ENCODE measurements at regions not wholly inside any gene's neighbourhood (a gene's known extent, or its start where the extent isn't known, plus 50 kb on each side); places are given as distances from the start of the nearest gene placed in this dataset.
A peak's percentile ranks its signal among the peaks of the same experiment; 100 is the strongest.

- H3K27me3 Mint-ChIP-seq (ENCODE audit: low read depth) = no peaks in the 10 kb centered on the region
- no peak overlapping the region for H3K27ac Mint-ChIP-seq (ENCODE audit: unreplicated experiment)
- H3K36me3 Mint-ChIP-seq (ENCODE audit: low read depth) = no peaks in the 10 kb centered on the region
- no peak overlapping the region for H3K4me3 Mint-ChIP-seq (ENCODE audit: unreplicated experiment)
- no peaks in the 10 kb centered on the region for H3K9me3 Mint-ChIP-seq (ENCODE audit: low read depth)
- DNase-seq (ENCODE audit: low spot score) = no peak
- no peak for TF ChIP-seq CTCF (IDR thresholded peaks at IDR 0.05)
- peaks cover 11% of the 10 kb centered on the region for H3K4me1 Mint-ChIP-seq (ENCODE audit: low read depth)
Observed at GRCh38 chr2:46837112-46837454, 78.5 kb downstream of the MCFD2 start.

- no peaks in the 10 kb centered on the region for H3K27me3 Mint-ChIP-seq (ENCODE audit: low read depth)
- peaks cover 14% of the 10 kb centered on the region for H3K4me1 Mint-ChIP-seq (ENCODE audit: low read depth)
- H3K4me3 Mint-ChIP-seq (ENCODE audit: unreplicated experiment) = no peak overlapping the region
- no peaks in the 10 kb centered on the region for H3K36me3 Mint-ChIP-seq (ENCODE audit: low read depth)
- DNase-seq (ENCODE audit: low spot score) = no peak
- no peaks in the 10 kb centered on the region for H3K9me3 Mint-ChIP-seq (ENCODE audit: low read depth)
- H3K27ac Mint-ChIP-seq (ENCODE audit: unreplicated experiment) = no peak overlapping the region
- TF ChIP-seq CTCF (IDR thresholded peaks at IDR 0.05) = no peak
Observed at GRCh38 chr2:46836295-46837111, 79.1 kb downstream of the MCFD2 start.

DNA sequence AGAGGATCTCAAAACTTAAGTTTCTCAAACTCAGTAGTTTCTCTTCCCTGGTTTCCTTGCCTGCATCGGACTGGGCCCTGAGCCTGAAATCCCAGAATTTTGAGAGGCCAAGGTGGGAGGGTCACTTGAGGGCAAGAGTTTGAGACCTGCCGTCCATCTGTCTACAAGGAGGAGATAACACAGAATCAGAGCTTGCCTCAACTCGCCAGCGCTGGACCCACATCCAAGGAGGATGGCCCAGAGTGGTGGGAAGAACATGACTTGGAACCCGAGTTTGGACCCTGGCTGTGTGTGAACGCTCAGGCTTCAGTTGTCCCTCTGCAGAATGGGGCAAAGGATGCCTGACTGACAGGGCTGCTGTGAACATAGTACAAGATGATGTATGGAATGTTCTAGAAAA is 80.1 kb downstream of the MCFD2 start:
- H3K4me3 Mint-ChIP-seq (ENCODE audit: unreplicated experiment) = no peak overlapping the region
- no peak overlapping the region for H3K27ac Mint-ChIP-seq (ENCODE audit: unreplicated experiment)
- no peaks in the 10 kb centered on the region for H3K27me3 Mint-ChIP-seq (ENCODE audit: low read depth)
- H3K4me1 Mint-ChIP-seq (ENCODE audit: low read depth) = peaks cover 18% of the 10 kb centered on the region
- H3K36me3 Mint-ChIP-seq (ENCODE audit: low read depth) = no peaks in the 10 kb centered on the region
- no peak for TF ChIP-seq CTCF (IDR thresholded peaks at IDR 0.05)
- H3K9me3 Mint-ChIP-seq (ENCODE audit: low read depth) = no peaks in the 10 kb centered on the region
- peak; percentile 56 for DNase-seq (ENCODE audit: low spot score)

DNA sequence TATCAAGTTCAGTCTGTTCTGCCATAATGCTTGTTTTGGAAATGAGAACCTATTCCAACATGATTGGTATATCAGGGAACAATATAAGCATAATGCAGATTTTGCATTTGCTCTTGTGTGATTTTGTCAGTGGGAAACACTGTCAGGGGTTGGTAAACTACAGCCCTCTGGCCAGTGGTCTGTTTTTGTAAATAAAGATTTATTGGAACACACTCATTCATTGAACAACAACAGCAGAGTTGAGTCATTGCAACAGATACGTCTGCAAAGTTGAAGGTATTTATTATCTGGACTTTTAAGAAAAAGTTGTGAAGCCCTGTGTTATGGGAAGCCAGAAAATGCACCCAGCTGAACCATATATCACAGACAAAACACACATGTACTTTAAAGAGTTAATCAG is 83.1 kb downstream of the MCFD2 start:
- Mint-ChIP-seq H3K27me3 (ENCODE audit: low read depth) (no peaks in the 10 kb centered on the region), H3K27ac (ENCODE audit: unreplicated experiment) (no peak overlapping the region), H3K4me1 (ENCODE audit: low read depth) (peaks cover 26% of the 10 kb centered on the region), H3K9me3 (ENCODE audit: low read depth) (no peaks in the 10 kb centered on the region), H3K36me3 (ENCODE audit: low read depth) (no peaks in the 10 kb centered on the region), H3K4me3 (ENCODE audit: unreplicated experiment) (no peak overlapping the region)
- DNase-seq (ENCODE audit: low spot score) = no peak
- no peak for TF ChIP-seq CTCF (IDR thresholded peaks at IDR 0.05)

- TF ChIP-seq CTCF (IDR thresholded peaks at IDR 0.05) = no peak
- Mint-ChIP-seq H3K36me3 (ENCODE audit: low read depth) (no peaks in the 10 kb centered on the region), H3K9me3 (ENCODE audit: low read depth) (no peaks in the 10 kb centered on the region), H3K4me3 (ENCODE audit: unreplicated experiment) (no peak overlapping the region), H3K4me1 (ENCODE audit: low read depth) (peaks cover 30% of the 10 kb centered on the region), H3K27ac (ENCODE audit: unreplicated experiment) (no peak overlapping the region), H3K27me3 (ENCODE audit: low read depth) (no peaks in the 10 kb centered on the region)
- DNase-seq (ENCODE audit: low spot score) = no peak
Observed at GRCh38 chr2:46831869-46832265, 83.7 kb downstream of the MCFD2 start.
